Hepatocyte (in vitro differentiated cells): ENCODE measurements at regions not wholly inside any gene's neighbourhood (a gene's known extent, or its start where the extent isn't known, plus 50 kb on each side); places are given as distances from the start of the nearest gene placed in this dataset.

Experiments used
- EZH2phosphoT487 ChIP-seq: fragments of 200-600 bp; sonication (generic); IDR thresholded peaks from one replicate; pipeline ENCODE4 v1.6.1; 2018; ENCODE audit warnings: antibody characterized with exemption, mild to moderate bottlenecking, low read depth, moderate library complexity; ENCODE audit not compliant: unreplicated experiment, severe bottlenecking
- TF ChIP-seq, protein P1 (sequence below): fragments of 200-600 bp; sonication (generic); IDR thresholded peaks from 2 replicates; pipeline ENCODE4 v1.5.1; 2016; ENCODE audit warnings: antibody characterized with exemption, mild to moderate bottlenecking; ENCODE audit not compliant: poor library complexity

DNA sequence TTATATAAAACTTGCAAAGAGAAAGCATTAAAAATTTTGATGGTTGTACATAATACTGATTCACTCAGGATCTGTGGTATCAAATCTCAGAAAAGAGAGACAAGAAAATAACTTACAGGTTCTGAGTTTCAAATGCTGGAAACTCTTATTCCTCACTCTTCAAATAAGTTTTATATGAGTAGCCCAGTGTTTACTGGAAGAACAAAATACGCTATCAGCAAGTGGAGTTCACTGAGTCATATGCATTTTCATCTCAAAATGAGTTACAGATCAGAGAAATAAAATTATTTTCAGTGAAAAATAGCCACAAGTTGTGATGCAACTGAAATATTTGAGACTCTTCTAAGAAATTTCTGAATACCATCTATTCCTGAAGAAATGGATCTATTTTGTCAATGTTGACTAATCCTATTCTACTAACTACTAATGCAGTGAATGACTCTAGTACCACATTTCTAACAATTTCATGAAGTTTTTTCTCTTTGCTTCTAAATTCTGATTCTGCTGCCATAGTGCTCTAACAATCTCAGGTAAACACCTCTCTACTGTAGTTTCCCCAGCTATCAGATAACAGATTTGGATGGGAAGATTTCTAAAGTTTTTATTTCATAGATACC, 391.7 kb downstream of the ZEB2 start:
- TF ChIP-seq, protein P1, sequence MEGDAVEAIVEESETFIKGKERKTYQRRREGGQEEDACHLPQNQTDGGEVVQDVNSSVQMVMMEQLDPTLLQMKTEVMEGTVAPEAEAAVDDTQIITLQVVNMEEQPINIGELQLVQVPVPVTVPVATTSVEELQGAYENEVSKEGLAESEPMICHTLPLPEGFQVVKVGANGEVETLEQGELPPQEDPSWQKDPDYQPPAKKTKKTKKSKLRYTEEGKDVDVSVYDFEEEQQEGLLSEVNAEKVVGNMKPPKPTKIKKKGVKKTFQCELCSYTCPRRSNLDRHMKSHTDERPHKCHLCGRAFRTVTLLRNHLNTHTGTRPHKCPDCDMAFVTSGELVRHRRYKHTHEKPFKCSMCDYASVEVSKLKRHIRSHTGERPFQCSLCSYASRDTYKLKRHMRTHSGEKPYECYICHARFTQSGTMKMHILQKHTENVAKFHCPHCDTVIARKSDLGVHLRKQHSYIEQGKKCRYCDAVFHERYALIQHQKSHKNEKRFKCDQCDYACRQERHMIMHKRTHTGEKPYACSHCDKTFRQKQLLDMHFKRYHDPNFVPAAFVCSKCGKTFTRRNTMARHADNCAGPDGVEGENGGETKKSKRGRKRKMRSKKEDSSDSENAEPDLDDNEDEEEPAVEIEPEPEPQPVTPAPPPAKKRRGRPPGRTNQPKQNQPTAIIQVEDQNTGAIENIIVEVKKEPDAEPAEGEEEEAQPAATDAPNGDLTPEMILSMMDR, result no peak
- no peak for TF ChIP-seq EZH2phosphoT487
